ENCODE measurements at regions not wholly inside any gene's neighbourhood (a gene's known extent, or its start where the extent isn't known, plus 50 kb on each side); places are given as distances from the start of the nearest gene placed in this dataset.
A peak's percentile ranks its signal among the peaks of the same experiment; 100 is the strongest.
"Not testable (repeated sequence)": the region's sequence is repeated elsewhere in the genome, so short reads cannot be mapped to it uniquely, and the experiment has no call there.

DNA sequence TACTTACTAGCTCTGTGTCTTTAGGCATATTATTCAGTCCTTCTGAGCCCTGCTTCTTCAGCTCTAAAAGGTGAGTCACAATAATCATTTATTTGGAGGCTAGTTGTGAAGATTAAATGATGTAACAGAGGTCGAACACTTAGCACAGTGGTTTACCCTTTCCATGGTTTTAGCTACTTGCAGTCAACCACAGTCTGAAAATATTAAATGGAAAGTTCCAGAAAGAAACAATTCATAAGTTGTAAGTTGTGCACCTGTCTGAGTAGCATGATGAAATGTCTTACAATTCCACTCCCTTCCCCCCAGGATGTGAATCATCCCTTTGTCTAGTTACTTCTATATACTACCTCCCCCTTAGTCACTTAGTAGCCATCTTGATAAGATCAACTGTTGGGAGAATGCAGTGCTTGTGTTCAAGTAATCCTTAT is 217.6 kb upstream of the THUMPD2 start:
- no peak for DNase-seq

DNA sequence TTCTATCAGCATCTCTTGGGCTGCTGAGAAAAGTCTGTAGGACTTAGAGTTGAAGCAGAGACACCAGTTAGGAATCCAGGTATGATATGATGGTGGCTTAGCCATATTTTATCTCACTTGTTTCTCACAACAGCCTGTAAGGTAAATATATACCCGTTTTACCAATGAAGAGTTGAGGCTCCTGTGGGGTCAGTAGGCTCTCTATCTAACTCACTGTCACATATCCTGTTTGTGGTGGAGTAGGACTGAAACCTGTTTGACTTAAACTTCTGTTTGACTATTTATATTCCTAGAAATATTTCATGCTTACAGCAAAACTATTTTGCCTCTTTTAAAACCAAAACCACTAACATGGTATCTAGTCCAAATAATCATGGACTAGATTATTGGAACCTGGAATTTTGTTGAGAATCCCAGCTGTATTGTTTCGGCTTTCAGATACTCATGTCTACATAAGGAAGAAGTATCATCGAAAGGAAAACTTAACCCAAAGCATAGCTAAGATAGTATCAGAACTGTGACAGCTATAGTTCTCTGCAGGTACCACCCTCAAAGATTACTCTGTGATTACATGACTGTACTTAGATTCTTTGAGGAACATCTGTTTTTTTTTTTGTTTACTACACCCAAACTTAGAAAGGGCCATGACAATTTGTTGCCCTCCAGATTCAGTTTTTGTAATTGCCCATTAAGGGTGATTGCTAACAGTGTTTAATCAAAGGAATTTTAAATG is 216.1 kb upstream of the THUMPD2 start:
- DNase-seq, result no peak

DNA sequence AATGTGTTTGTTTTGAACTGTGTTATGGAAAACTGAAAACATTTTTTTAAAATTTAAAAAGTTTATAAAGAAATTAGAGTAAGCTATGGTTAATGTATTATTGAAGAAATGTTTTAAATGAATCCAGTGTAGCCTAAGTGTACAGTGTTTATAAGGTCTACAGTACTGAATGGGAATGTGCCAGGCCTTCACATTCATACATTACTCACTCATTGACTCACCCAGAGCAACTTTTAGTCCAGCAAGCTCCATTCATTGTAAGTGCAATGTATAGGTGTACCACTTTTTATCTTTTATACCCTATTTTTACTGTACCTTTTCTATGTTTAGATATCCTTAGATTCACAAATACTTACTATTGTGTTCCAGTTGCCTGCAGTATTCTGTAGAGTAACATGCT is 215.1 kb upstream of the THUMPD2 start:
- DNase-seq, result no peak

DNA sequence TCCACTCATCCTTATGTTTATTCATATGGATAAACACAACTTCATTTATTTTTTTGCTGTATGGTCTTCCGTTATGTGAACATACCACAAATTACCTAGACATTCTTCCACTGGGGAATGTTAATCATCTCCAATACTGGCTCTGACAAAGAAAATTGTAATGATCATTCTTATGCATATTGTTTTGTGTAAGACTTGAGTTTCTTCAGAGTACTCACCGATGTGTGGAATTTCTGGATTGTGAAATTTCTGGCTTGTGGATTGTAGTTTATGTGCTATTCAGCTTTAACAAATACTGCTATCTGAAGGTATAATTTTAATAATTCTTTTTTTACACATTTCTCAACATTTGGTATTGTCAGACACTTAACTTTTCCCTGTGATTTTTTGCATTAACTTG is 212.2 kb upstream of the THUMPD2 start:
- DNase-seq, result no peak

DNA sequence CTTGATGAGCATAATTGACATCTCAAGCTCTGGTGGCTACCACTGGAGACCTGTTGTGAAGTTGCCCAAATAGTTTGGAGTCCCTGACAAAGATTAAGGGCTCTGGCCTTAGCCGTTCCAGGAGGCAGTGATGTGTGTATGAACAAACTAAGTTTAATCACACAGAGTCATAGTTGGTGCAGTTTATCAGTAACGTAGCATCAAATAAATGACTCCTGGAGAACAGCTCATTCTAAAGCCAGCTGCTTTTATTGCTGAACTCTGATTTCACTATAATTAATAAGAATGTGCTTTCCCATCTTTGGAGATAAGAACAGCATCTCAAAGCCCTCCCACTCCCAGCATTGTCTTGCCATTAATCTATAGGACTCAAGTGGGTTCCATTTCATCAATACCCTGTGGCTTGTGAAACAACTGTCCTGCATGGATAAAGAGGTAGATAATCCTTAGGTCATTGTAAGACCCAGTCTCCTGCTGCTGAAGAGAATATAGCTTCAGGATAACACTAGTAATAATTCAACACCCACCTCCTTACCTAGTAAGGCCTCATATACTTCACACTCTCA is 211.4 kb upstream of the THUMPD2 start:
- DNase-seq, result no peak

DNA sequence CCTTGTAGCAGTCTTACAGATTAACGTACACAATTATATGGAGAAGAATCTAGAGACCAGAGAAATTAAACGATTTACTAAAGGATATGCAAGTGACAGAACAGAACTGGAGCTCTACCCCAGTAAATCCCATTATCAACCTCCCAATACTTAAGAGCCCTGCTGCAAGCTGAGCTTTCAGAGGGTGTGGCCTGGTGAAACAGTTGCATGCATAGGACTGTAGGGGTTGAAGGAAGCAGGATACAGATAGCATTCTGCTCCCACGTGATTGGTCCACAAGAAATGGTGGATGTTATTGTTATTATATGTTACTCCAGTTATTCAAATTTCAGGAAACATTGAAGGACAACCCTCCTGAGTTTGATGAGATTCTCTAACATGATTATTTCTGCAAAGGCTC is 210.8 kb upstream of the THUMPD2 start:
- no peak for DNase-seq

DNA sequence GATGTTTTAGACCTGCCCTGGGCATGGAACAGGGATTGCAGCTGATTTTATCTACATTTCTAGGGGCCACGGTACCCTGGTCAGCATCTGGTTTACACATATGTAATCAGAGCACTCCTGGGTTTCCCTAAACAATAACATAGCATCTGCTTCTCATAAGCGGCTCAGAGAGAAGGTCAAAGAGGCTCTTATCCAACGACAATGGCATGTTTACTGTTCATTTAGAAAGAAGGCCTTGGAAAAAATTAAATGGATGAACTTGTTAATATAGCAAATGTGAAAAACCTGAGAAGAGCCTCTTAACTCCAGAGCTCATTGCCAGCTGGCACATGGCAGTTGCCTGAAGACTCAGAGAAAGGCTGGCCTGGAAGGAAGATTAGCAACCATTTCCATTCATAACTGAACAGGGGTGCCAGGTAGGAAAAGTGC is 202.8 kb upstream of the THUMPD2 start:
- peak; percentile 49 for DNase-seq

DNA sequence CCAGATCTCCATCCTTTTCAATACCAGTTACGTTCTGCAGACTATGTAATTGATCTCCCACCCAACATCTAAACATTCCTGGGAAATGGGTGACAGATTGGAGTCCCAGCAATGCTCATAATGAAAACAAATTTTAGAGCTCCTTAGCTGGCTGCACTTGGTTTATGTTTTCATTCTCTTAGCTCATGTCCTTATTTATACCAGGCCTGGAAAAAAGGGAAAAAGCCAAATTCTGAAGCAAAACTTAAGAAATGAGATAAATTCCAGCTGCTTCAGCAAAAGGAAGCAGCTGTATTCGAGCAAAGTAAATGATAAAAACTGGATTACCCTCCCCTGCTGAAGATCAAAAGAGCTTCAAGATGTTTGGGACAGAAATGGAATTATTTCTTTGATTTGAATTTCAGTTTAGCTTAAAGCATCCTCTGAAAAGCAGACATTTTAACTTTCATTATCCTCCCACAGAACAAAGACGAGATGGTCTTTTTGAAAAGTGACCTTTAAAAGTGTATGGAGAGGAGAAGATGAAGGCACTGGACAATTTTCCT is 196.5 kb upstream of the THUMPD2 start:
- no peak for DNase-seq

DNA sequence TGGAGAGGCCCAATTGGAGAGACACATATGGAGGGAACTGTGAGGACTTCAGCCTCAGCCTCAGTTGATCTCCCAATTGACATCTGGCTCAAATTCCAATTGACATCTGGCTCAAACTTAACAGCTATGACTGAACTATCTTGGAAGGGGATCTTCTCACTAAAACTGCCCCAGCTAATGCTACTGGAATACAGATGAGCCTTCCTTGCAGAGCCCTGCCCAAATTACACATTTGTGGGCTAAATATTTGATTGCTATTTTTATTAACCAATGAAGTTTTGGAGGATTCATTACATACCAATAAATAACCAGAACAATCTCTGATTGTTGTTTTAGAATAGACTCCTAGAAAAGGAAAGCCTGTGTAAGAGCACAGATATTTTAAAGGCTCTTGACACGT is 189.0 kb upstream of the THUMPD2 start:
- DNase-seq, result no peak

DNA sequence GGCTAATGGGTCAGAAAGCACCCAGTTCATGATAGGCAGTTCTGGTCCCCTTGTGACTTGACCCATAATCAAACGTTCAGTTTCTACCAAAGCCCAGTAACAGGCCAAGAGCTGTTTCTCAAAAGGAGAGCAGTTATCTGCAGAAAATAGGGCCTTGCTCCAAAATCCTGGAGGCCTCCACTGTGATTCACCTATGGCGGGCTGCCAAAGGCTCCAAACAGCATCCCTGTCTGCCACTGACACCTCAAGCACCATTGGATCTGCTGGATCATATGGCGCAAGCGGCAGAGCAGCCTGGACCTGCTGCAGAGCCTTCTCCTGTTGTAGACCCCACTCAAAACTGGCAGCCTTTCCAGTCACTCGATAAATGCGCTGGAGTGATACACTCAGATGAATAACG is 181.6 kb upstream of the THUMPD2 start:
- DNase-seq, result not testable (repeated sequence)

DNA sequence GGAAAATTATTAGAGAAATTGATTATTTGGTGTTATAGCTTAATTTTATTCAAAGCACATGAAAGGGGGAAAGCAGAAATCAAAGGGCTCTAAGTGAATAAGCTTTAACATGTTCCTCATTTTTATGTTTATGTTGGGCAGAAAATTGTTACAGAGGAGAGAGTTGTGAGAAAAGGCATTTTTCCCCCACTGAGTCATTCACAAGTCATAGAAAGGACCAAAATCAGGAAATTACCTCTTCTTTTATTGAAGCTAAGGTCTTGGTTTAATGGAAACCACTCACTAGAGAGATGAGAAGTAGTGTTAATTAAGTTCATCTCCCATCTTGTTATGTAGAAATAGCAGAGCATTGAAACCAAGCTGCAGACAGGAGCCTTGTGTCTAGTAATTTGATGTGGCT is 175.3 kb upstream of the THUMPD2 start:
- DNase-seq, result no peak

DNA sequence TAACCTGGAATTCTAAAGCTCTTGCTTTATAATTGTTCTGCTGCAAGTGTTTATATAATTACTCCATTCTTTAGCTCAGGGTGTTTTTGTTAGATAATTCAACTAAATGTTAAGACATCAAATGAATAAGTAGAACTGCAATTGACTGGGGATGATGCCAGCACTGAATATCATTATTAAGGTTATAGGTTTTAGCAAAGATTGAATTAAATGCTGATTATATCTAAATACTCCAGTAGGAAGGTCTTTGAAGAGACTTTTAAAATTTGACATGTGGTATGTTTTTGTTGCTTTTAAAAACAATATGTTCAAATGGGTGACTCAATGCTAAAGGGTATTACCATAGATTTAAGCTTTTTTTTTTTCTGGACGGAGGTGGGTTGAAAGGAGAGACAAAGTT is 170.1 kb upstream of the THUMPD2 start:
- DNase-seq, result no peak

DNA sequence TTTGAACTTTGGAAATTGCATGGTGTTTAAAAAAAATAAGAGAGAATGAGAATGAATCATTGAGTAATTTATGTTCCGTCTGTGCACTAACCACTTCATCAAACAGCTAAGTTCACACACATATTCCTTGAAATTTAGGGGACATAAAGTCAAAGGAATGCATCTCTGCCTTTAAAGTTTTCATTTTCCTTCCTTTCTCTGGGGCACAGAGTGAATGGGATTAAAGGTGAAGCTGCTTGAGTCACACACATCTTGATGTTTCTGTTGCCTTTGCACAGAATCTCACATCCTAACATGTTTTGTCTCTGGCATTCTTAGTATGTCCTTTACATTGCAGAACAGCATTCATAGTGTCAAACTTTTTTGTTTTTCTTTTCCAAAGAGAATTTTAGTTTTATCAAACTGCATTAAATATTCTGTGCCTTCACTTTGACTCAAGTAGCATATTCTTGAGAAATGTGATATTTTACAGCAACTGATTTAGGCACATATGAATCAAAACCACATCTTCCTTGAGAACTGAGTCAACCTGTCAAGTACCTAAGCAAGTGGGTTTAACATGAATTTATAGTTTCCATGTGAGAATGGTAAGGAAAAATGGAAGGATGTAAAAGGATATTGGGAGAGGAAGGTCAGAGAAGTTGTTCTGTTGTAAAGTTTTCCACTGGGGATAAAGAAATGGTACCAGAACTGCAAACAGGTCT is 169.1 kb upstream of the THUMPD2 start:
- DNase-seq, result no peak

DNA sequence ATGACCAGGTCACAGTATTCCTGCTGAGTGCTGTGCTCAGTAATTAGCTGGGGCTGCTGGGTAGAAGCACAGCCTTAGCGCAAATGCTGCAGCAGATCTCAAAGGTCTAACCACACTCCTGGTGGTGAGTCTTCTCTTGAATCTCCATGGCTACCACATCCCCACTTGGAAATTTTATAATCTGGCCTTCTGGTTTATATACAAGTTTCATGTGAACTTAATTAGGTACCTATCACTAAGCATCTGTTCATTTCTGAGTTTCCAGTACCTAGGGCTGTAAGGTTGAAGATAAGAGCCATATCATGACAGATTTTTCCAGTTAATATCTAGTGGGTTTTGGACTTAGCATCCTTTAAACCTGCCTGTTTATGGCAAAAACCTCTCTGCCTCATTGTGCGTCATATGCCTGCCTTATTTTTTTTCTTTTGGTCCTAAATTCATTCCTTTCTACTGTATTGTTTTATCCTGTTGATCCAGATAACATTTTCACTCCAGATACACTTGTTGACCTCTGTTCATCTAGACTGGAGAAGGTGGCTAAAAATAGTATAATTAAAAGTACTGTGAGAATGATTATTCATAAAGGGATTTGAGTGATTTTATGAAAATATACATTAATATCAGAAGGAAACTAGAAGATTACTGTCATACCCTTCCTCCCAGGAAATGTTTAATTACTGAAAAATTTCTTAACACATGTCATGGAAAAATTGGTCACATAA is 168.4 kb upstream of the THUMPD2 start:
- no peak for DNase-seq

DNA sequence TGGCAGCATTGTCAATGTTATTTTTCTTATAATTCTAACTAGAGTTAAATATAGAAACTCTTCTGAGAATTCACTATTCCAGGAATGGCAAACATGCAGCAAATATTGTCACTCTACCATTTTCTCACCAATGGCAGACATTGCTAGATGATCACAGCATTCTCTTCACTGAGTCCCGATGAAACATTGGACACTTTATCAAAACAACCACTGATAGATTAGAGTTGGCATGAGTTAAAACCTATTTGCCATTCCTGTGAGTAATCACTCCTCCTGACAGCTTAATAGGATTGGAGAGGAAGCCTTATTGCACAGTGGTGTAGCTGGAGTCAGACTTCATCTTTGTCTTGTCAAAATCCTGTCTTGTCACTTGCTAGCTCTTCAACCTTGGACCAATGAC is 163.9 kb upstream of the THUMPD2 start:
- no peak for DNase-seq

DNA sequence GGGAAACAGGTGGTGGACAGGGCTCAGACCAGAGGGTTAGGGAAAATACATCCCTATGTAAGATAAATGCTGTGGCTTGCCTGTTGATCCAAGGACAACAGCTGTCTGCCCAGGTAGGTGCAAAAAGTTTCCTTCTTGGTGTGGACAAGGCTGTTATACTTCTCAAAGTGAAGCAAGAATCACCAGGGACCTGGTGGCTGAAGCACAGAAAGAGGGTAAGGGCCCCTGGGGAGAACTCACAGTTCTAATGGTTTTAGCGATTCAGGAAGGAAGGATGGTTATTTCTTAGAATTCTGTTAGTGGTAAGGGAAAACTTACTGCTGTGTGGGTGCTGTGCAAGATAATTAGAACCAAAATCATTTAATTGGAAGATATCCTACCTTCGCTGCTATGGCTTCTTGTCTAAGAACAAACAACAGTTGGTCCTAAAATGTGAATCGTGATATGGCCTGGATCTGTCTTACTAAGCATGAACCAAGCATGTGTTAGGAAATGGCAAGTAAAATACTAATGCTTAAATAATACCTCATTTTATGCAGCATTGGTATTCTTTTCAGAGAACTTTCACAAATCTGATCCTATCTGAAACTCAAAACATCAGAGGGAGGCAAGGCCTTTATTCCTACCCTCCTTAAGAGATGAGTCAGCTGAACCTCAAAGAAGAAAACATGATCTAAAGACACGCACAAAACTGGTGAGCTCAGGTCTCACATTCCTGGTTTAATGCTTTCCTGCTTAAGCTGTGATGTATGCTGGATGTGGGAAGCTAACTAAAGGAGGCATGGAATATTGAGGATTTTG is 159.2 kb upstream of the THUMPD2 start:
- DNase-seq, result no peak

DNA sequence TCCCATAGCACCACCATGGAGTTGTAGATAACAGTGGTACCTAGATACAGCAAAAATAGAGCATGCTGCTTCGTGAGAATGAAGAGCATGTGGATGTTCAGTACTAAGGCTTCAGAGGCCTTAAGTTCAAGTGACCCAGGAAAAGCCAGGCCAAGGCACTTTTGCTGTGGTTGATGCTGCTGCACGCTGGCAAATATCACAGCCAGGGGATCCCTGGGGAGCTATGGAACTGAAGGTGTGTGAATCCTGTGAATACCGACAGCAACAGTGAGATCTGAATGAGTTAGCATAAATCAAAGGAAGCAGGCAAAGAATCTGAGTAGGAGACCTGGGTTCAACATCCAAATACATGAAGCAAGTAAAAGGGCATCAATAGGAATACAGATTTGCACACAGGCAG is 158.6 kb upstream of the THUMPD2 start:
- DNase-seq, result no peak

DNA sequence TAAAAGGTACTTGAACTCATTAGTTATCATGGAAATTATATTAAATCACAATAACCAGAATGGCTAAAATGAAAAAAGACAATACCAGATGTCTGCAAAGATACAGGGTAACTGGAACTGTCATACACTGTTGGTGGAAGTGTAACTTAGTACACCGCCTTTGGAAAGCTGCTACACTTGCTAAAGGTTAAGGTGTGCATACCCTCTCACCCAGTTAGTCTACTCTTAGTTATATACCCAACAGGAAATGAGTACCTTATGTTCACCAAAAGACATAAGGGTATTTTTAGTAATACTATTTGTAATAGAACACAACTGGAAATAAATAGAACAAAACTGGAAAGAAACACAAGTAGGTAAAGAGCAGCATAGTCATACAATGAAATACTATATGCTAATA is 155.8 kb upstream of the THUMPD2 start:
- no peak for DNase-seq

DNA sequence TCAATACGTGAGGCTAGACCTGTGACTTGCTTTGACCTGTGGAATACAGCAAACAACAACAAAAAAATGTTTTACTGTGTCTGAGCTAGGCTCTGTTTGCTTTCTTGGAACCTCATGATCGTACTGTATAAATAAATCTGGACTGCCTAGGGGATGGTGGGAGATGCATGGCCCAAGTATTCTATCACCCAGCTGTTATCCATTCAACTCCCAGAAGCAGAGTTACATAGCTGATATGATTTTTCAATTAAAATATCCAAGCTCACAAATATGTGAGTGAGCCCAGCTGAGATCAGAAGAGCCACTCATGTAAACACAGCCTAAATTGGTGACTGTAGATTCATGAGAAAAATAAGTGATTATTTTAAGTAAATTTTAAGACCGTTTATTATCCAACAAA is 154.1 kb upstream of the THUMPD2 start:
- DNase-seq, result no peak

DNA sequence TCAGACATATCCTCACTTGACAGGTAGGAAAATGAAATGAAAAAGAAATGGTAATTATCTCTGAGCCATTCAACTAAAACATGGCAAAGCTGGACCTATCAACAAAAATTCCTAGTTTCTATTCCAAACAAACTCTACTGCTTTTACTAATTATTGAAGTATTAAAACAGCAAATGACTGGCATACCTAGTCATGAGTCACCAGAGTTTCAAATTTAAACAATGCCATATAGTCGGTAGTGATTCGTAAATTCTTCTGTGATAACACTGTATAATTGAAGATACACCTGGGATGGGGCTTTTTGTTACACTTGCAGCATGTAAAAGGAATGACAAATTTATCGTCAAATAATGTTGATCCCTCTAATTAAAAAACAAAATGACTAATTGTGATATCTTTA is 153.1 kb upstream of the THUMPD2 start:
- DNase-seq, result no peak

DNA sequence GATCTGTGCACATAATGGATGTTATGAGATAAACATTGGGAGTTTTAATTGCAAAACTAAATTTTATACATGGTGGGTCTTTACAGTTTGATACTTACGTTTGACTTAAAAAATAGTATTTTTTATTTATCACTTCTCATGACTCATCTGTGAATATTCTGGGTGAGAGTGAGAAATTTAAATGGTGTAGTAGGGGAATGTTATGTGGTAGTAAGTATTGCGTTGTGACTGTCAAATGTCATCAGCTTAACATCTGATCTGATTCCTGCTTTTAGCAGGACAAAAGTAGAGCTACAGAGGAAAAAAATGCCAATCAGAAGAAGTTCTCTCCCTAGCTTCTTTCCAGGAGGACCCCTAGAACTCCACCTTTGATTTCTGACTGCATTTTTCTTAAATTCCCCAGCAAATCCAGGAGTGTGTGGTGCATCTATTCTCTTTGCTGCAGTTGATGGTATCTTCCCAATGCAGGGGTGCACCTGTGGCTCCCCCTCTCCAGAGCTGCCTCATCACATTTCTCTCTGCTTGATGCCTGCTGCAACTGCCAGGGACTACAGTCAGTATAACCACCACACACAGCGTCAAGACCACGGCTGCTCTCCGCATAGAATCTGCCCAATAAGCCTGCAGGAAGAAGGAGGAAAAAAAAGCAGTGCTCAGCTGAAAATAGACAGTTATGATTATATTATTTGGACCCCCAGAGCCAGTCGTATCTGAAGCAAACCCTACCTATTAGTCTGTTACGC is 151.3 kb upstream of the THUMPD2 start:
- DNase-seq, result no peak

DNA sequence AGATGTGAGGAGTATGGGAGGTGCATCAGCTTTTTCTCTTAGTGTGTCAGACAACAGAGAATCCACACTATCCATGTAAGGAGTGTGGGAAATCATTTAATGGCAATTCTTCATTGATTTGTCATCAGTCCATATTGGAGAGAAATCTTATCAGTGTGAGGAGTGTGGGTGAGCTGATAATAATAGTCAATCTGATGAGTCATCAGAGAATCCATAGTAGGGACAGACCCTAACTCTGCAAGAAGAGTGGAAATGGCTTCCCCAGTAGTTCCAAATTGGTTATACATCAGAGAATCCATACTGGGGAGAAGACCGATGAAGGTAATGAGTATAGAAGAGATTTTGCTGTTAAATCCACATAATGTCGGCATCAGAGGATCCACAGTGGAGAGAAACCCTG is 150.5 kb upstream of the THUMPD2 start:
- no peak for DNase-seq

Measured in right hindlimb (tissue), 1 donor.